Natural killer cell (primary cell): ENCODE measurements at regions not wholly inside any gene's neighbourhood (a gene's known extent, or its start where the extent isn't known, plus 50 kb on each side); places are given as distances from the start of the nearest gene placed in this dataset.
A peak's percentile ranks its signal among the peaks of the same experiment; 100 is the strongest.
"Not testable (repeated sequence)": the region's sequence is repeated elsewhere in the genome, so short reads cannot be mapped to it uniquely, and the experiment has no call there.

Experiments used
- ATAC-seq, 3 donors: fragments of 150-1000 bp in 2 of 3; fragments of 200-7000 bp in 1 of 3; cut with Tn5 transposase; 1 replicate in 1 of 3; 2 replicates in 2 of 3; pipeline ENCODE4 v1.10.0; 2021; ENCODE audit warnings: mild to moderate bottlenecking in 2 of 3, moderate library complexity in 2 of 3
- DNase-seq, 2 donors: peaks; one replicate each; pipeline versions ENCODE4 v3.0.0 to v3.0.0-alpha.2; 2013 to 2021; ENCODE audit warnings: mixed read lengths in 1 of 2
- H3K27ac ChIP-seq: one replicate; pipeline ENCODE4 v1.5.1; 2013; ENCODE audit warnings: mild to moderate bottlenecking, low read length
- H3K27me3 ChIP-seq: one replicate; pipeline ENCODE4 v1.6.1; 2013; ENCODE audit warnings: low read length; ENCODE audit not compliant: control insufficient read depth, insufficient read depth
- H3K36me3 ChIP-seq: one replicate; pipeline ENCODE4 v1.6.1; 2013; ENCODE audit warnings: low read length; ENCODE audit not compliant: control insufficient read depth, insufficient read depth
- H3K4me1 ChIP-seq: one replicate; pipeline ENCODE4 v1.6.1; 2013; ENCODE audit warnings: low read length; ENCODE audit not compliant: control insufficient read depth, insufficient read depth
- H3K4me3 ChIP-seq: one replicate; pipeline ENCODE4 v1.5.1; 2013; ENCODE audit warnings: low read length
- H3K9me3 ChIP-seq: one replicate; pipeline ENCODE4 v1.6.1; 2013; ENCODE audit warnings: low read length; ENCODE audit not compliant: control insufficient read depth, insufficient read depth
- H3K27ac Mint-ChIP-seq, 2 donors: one replicate each; pipeline ENCODE4 v1.8.0; 2022; ENCODE audit warnings: mild to moderate bottlenecking in 2 of 2, mixed read lengths in 2 of 2, moderate library complexity in 1 of 2
- H3K27me3 Mint-ChIP-seq, 2 donors: one replicate each; pipeline ENCODE4 v1.8.0; 2022; ENCODE audit warnings: low read depth in 2 of 2, mixed read lengths in 2 of 2
- H3K36me3 Mint-ChIP-seq: one replicate; pipeline ENCODE4 v1.8.0; 2022; ENCODE audit warnings: mixed read lengths
- H3K4me1 Mint-ChIP-seq, 2 donors: one replicate each; pipeline ENCODE4 v1.8.0; 2022; ENCODE audit warnings: mixed read lengths in 2 of 2
- H3K4me3 Mint-ChIP-seq: one replicate; pipeline ENCODE4 v1.8.0; 2022; ENCODE audit warnings: mild to moderate bottlenecking, moderate library complexity, mixed read lengths
- H3K9me3 Mint-ChIP-seq, 2 donors: one replicate each; pipeline ENCODE4 v1.8.0; 2022; ENCODE audit warnings: mixed read lengths in 2 of 2
- WGBS: methylation state at CpG from one replicate; pipeline ENCODE4 v1.1.7; 2013; ENCODE audit warnings: missing lambda C conversion rate; ENCODE audit not compliant: insufficient coverage; 5-methylcytosine and 5-hydroxymethylcytosine counted together
- intact Hi-C: fragments of 100-400 bp; cut with micrococcal nuclease; formaldehyde crosslinking; loops from one replicate; pipeline ENCODE4 v1.14.2; 2022
- TF ChIP-seq, protein P1 (sequence below): fragments of 200-600 bp; IDR thresholded peaks from one replicate; pipeline ENCODE4 v1.8.0; 2022; ENCODE audit warnings: antibody characterized with exemption

DNA sequence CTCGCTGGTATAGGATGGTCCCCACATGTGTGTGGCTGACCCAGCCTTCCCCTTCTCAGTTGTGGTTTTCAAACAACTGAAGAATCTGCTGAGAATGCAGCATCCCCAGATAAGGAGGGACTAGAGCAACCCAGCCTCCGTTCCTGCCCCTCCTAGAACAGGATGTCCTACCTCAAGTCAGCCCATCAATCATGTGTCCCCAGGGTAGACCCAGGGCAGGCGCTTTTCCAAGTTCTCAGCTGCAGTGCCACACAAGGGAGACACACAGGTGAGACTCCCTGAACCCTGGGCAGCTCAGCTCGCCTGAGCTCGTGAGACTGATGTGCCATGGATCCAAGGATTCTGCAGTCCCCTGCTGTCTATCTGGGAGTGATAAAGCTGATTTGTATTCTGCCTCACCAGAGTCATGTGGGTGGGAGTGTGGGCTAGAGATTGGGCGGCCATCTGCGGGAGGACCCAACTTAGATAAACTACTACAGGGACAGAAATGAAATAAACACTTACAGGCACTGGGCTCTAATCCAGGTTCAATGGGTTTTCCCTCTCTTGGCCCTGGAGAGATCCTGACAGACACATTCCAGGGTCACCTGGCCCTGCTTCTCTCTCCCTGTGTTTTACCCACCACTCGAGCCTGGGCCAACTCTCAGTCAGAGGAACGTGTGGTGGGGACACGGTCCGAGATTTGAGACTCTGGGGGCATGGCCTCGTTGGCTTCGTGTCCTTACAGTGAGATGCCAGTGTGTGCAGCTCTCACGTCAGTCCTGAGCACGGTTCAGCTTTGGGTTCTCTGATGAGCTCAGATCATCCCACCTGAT is 303.5 kb upstream of the SFSWAP start:
- TF ChIP-seq, protein P1, sequence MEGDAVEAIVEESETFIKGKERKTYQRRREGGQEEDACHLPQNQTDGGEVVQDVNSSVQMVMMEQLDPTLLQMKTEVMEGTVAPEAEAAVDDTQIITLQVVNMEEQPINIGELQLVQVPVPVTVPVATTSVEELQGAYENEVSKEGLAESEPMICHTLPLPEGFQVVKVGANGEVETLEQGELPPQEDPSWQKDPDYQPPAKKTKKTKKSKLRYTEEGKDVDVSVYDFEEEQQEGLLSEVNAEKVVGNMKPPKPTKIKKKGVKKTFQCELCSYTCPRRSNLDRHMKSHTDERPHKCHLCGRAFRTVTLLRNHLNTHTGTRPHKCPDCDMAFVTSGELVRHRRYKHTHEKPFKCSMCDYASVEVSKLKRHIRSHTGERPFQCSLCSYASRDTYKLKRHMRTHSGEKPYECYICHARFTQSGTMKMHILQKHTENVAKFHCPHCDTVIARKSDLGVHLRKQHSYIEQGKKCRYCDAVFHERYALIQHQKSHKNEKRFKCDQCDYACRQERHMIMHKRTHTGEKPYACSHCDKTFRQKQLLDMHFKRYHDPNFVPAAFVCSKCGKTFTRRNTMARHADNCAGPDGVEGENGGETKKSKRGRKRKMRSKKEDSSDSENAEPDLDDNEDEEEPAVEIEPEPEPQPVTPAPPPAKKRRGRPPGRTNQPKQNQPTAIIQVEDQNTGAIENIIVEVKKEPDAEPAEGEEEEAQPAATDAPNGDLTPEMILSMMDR = no peak
- 65% methylated on average over 14 of the region's 15 CpGs for WGBS
- Mint-ChIP-seq H3K36me3 (no peaks in the 10 kb centered on the region), H3K27ac (no peak overlapping the region), H3K9me3 (peaks cover 0 to 3% of the 10 kb centered on the region in 2 donors), H3K4me3 (no peak overlapping the region), H3K4me1 (no peaks in the 10 kb centered on the region), H3K27me3 (peaks cover 0 to 2% of the 10 kb centered on the region in 2 donors)
- no peak overlapping the region for H3K27ac ChIP-seq
- H3K36me3 ChIP-seq = no peaks in the 10 kb centered on the region
- DNase-seq (peak in 1 of 2 donors; percentile 7), ATAC-seq (no peak)
- H3K9me3 ChIP-seq = no peaks in the 10 kb centered on the region
- H3K4me1 ChIP-seq = no peaks in the 10 kb centered on the region
- H3K4me3 ChIP-seq = no peak overlapping the region
- H3K27me3 ChIP-seq = no peaks in the 10 kb centered on the region
- intact Hi-C loops = no loop called here

DNA sequence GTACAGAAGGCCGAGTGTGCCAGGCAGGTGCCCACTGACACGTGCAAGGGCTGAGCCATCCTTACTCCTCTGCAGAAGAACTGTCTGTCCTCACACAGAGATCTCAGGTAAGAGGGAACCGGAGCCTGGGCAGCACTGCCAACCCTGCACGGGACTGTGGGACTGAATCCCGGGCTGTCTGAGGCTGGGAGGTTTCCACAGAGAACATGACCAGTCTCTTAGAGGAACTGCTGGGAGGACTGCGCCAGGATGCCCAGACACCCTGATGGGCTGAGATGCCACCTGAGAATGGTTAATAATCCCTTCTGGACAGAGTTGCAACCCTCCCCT is 302.9 kb upstream of the SFSWAP start:
- peaks cover 0 to 3% of the 10 kb centered on the region in 2 donors for H3K9me3 Mint-ChIP-seq
- intact Hi-C loops = no loop called here

DNA sequence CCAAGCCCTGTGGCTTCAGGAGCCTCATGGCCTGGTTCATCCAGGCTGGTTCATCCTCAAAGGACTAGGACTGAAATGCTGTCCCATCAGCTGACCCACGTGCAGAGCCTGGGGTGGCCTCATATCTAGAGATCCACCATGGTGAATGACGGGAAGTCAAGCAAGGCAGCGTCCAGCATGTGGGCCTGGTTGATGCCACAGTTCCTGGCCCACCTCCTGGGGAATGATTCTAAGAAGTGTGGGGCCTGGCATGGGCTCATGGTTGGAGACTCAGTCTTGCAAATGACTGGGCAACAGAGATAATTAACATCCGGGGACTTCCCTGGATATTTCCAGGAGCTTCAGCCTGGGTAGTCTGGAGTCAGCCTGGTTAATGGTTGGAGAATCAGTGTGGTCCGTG is 302.4 kb upstream of the SFSWAP start:
- Histone ChIP-seq H3K27me3 (no peaks in the 10 kb centered on the region), H3K9me3 (no peaks in the 10 kb centered on the region), H3K4me1 (no peaks in the 10 kb centered on the region), H3K27ac (no peak overlapping the region), H3K4me3 (no peak overlapping the region), H3K36me3 (no peaks in the 10 kb centered on the region)
- H3K4me3 Mint-ChIP-seq = no peak overlapping the region
- no peak overlapping the region for H3K27ac Mint-ChIP-seq
- peaks cover 0 to 6% of the 10 kb centered on the region in 2 donors for H3K27me3 Mint-ChIP-seq
- ATAC-seq (no peak), DNase-seq (no peak)
- intact Hi-C loops = no loop called here
- H3K9me3 Mint-ChIP-seq = peaks cover 0 to 3% of the 10 kb centered on the region in 2 donors
- WGBS = 70% methylated on average over 5 of the region's 5 CpGs
- H3K36me3 Mint-ChIP-seq = no peaks in the 10 kb centered on the region
- TF ChIP-seq, protein P1 = no peak
- H3K4me1 Mint-ChIP-seq = no peaks in the 10 kb centered on the region

More for the DNA sequence above, 302.9 kb upstream of the SFSWAP start:
- Mint-ChIP-seq H3K27ac (no peak overlapping the region), H3K4me3 (no peak overlapping the region), H3K27me3 (peaks cover 0 to 6% of the 10 kb centered on the region in 2 donors), H3K4me1 (no peaks in the 10 kb centered on the region), H3K36me3 (no peaks in the 10 kb centered on the region)
- no peaks in the 10 kb centered on the region for H3K36me3 ChIP-seq
- no peak overlapping the region for H3K4me3 ChIP-seq
- no peak overlapping the region for H3K27ac ChIP-seq
- no peaks in the 10 kb centered on the region for H3K27me3 ChIP-seq
- DNase-seq (no peak), ATAC-seq (no peak)
- TF ChIP-seq, protein P1 = no peak
- H3K9me3 ChIP-seq = no peaks in the 10 kb centered on the region
- 88% methylated on average over 6 of the region's 6 CpGs for WGBS
- H3K4me1 ChIP-seq = no peaks in the 10 kb centered on the region

DNA sequence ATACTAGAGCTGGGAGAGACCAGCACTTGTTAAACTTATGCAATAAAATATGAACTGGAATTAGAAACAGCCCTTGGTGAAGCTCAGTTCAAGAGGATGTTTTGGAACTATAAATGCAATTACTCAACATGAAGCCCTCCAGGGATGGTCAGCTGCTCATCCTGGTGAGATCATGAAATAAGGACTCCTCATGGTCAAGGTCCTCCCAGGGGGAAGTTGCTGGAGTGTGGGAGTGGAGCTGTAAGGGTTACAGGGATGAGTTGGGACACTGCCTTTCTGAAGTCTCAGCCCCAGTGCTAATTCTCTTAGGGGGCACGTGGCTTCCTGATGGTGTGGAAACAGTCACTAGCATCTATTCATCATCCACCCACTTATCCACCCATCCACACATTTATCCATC is 301.7 kb upstream of the SFSWAP start:
- WGBS = 58% methylated on average over 1 of the region's 1 CpG
- TF ChIP-seq, protein P1 = no peak
- H3K36me3 Mint-ChIP-seq = no peaks in the 10 kb centered on the region
- H3K36me3 ChIP-seq = no peaks in the 10 kb centered on the region
- no peak overlapping the region for H3K4me3 ChIP-seq
- no peak overlapping the region for H3K27ac Mint-ChIP-seq
- H3K9me3 Mint-ChIP-seq = peaks cover 0 to 3% of the 10 kb centered on the region in 2 donors
- DNase-seq (no peak), ATAC-seq (no peak)
- H3K4me1 Mint-ChIP-seq = no peaks in the 10 kb centered on the region
- no peaks in the 10 kb centered on the region for H3K4me1 ChIP-seq
- no peak overlapping the region for H3K4me3 Mint-ChIP-seq
- intact Hi-C loops = no loop called here
- no peaks in the 10 kb centered on the region for H3K27me3 ChIP-seq
- H3K27me3 Mint-ChIP-seq = peaks cover 0 to 6% of the 10 kb centered on the region in 2 donors
- no peak overlapping the region for H3K27ac ChIP-seq
- no peaks in the 10 kb centered on the region for H3K9me3 ChIP-seq

DNA sequence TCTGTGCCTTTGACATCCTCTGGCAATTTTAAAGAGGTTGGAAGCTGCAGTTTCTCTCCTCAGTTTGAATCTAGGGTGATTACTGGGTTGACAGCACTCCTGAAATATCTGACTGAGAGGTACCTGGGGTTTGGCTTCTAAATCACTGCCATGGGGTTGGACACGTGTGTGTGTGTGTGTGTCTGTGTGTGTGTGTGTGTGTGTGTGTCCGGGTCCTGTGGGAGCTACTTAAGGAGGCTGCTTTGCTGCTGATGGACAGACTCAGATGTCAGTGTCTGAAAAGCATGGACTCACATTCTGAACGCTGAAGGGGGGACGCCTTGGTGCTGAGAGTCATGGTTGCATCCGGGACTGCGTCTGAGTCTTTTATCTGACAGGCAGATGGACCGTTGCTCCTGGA is 299.1 kb upstream of the SFSWAP start:
- 84% methylated on average over 5 of the region's 7 CpGs for WGBS
- H3K4me1 ChIP-seq, ATAC-seq, H3K9me3 Mint-ChIP-seq, H3K27ac ChIP-seq, DNase-seq, H3K27me3 Mint-ChIP-seq, H3K4me3 Mint-ChIP-seq, H3K27me3 ChIP-seq, H3K27ac Mint-ChIP-seq, intact Hi-C loops, H3K9me3 ChIP-seq, H3K4me3 ChIP-seq, H3K36me3 ChIP-seq, H3K4me1 Mint-ChIP-seq, H3K36me3 Mint-ChIP-seq: not testable (repeated sequence)
